AG04450 (cell line): ENCODE measurements at regions not wholly inside any gene's neighbourhood (a gene's known extent, or its start where the extent isn't known, plus 50 kb on each side); places are given as distances from the start of the nearest gene placed in this dataset.

ENCODE experiments used
- CTCF ChIA-PET: fragments of 300-600, 350-600 bp; formaldehyde crosslinking; extraction: SDS; loops from one replicate; lab custom pipeline; 2022; ENCODE audit warnings: antibody characterized with exemption, inconsistent platforms; lab: Charles Lee
- POLR2A ChIA-PET: fragments of 350-600 bp; formaldehyde crosslinking; extraction: SDS; loops from one replicate; lab custom pipeline; 2021; ENCODE audit warnings: antibody characterized with exemption, inconsistent platforms; lab: Yijun Ruan, JAX
- DNase-seq: peaks from one replicate; pipeline ENCODE4 v3.0.0-alpha.2; 2011; ENCODE audit warnings: low read depth, low spot score
- H3K27ac ChIP-seq: one replicate; pipeline ENCODE4 v1.5.1; 2012; ENCODE audit warnings: low read depth, low read length, control low read depth
- H3K27me3 ChIP-seq: one replicate; pipeline ENCODE4 v1.6.0; 2012; ENCODE audit warnings: low read length; ENCODE audit not compliant: control insufficient read depth, insufficient read depth
- H3K4me3 ChIP-seq: 2 replicates; pipeline ENCODE4 v1.5.1; 2011; ENCODE audit warnings: mild to moderate bottlenecking, low read depth, low read length, control low read depth
- H3K9me3 ChIP-seq: 2 replicates; pipeline ENCODE4 v1.5.1; 2012; ENCODE audit warnings: low read length; ENCODE audit not compliant: control insufficient read depth, insufficient read depth
- CTCF ChIP-seq: IDR thresholded peaks from 2 replicates; pipeline ENCODE4 v1.5.1; 2011; ENCODE audit warnings: low read depth, low read length, control low read depth, inconsistent platforms

GRCh38 chr2:13485256-13485655 is 768.5 kb downstream of the TRIB2 start:
- TF ChIP-seq CTCF = no peak
- no peak for DNase-seq
- H3K27ac ChIP-seq = no peak overlapping the region
- POLR2A ChIA-PET = no interaction called here
- CTCF ChIA-PET = no interaction called here
- no peaks in the 10 kb centered on the region for H3K27me3 ChIP-seq
- H3K9me3 ChIP-seq = no peaks in the 10 kb centered on the region
- H3K4me3 ChIP-seq = no peak overlapping the region

- no peak for TF ChIP-seq CTCF
- no peak for DNase-seq
- Histone ChIP-seq H3K27ac (no peak overlapping the region), H3K9me3 (no peaks in the 10 kb centered on the region), H3K27me3 (no peaks in the 10 kb centered on the region), H3K4me3 (no peak overlapping the region)
- POLR2A ChIA-PET = no interaction called here
- CTCF ChIA-PET = no interaction called here
These were observed 772.2 kb downstream of the TRIB2 start for GRCh38 chr2:13488965-13489364.

- Histone ChIP-seq H3K9me3 (no peaks in the 10 kb centered on the region), H3K4me3 (no peak overlapping the region), H3K27me3 (no peaks in the 10 kb centered on the region), H3K27ac (no peak overlapping the region)
- DNase-seq = no peak
- ChIA-PET CTCF (no interaction called here), POLR2A (no interaction called here)
- TF ChIP-seq CTCF = no peak
These were observed 775.5 kb downstream of the TRIB2 start for GRCh38 chr2:13492262-13492661.

GRCh38 chr2:13495051-13495450 is 778.3 kb downstream of the TRIB2 start:
- Histone ChIP-seq H3K27me3 (no peaks in the 10 kb centered on the region), H3K27ac (no peak overlapping the region), H3K4me3 (no peak overlapping the region), H3K9me3 (peaks cover 3% of the 10 kb centered on the region)
- no peak for TF ChIP-seq CTCF
- ChIA-PET CTCF (no interaction called here), POLR2A (no interaction called here)
- DNase-seq = no peak

- H3K4me3 ChIP-seq = no peak overlapping the region
- no peak overlapping the region for H3K27ac ChIP-seq
- CTCF ChIA-PET = no interaction called here
- peaks cover 4% of the 10 kb centered on the region for H3K9me3 ChIP-seq
- TF ChIP-seq CTCF = no peak
- H3K27me3 ChIP-seq = no peaks in the 10 kb centered on the region
- DNase-seq = no peak
- POLR2A ChIA-PET = no interaction called here
These were observed 788.1 kb downstream of the TRIB2 start for GRCh38 chr2:13504808-13505207.
